Neuron (in vitro differentiated cells): ENCODE measurements at regions not wholly inside any gene's neighbourhood (a gene's known extent, or its start where the extent isn't known, plus 50 kb on each side); places are given as distances from the start of the nearest gene placed in this dataset.

Experiments
- H2AFZ ChIP-seq: one replicate; pipeline ENCODE4 v1.6.1; 2013; ENCODE audit warnings: low read depth, mild to moderate bottlenecking, inconsistent platforms, low read length, moderate library complexity
- H3K27me3 ChIP-seq: one replicate; pipeline ENCODE4 v1.6.1; 2013; ENCODE audit warnings: low read length; ENCODE audit not compliant: insufficient read depth
- H3K36me3 ChIP-seq: one replicate; pipeline ENCODE4 v1.6.1; 2013; ENCODE audit warnings: low read length; ENCODE audit not compliant: insufficient read depth
- H3K4me1 ChIP-seq: one replicate; pipeline ENCODE4 v1.6.1; 2013; ENCODE audit warnings: low read length; ENCODE audit not compliant: insufficient read depth
- H3K4me3 ChIP-seq: 2 replicates; pipeline ENCODE4 v1.5.1; 2013; ENCODE audit warnings: mild to moderate bottlenecking, low read length, moderate library complexity
- H3K9me3 ChIP-seq: one replicate; pipeline ENCODE4 v1.6.1; 2013; ENCODE audit warnings: low read length

DNA sequence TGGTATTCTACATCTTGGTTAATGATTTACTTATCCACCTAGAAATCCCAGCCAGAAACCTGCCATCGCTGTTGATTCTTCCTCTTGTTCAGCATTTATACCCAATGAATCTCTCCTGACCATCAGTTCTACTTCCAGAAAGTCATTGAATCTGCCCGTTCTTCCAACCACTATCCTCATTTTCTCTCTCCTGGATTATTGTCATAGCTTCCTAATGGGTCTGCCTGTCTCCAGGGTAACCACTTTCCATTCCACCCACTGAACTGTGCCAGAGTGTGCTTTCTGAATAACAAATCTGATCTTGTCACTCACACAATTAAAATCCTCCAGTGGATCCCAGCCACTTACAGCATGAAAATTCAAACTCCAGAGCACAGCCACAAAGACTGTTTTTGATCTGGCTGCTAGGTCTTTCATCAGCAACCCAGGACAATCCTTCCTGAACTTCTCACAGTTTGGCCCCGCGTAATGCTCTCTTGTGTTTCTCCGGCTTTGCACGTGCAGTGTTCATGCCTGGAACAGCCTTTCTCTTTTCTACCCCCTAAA, 330.6 kb downstream of the SPRY2 start:
- H2AFZ ChIP-seq, result peak overlapping the region; percentile 6
- no peaks in the 10 kb centered on the region for H3K27me3 ChIP-seq
- H3K4me3 ChIP-seq, result peak overlapping the region; percentile 28
- peaks cover 28% of the 10 kb centered on the region for H3K4me1 ChIP-seq
- no peaks in the 10 kb centered on the region for H3K36me3 ChIP-seq
- peaks cover 3% of the 10 kb centered on the region for H3K9me3 ChIP-seq

DNA sequence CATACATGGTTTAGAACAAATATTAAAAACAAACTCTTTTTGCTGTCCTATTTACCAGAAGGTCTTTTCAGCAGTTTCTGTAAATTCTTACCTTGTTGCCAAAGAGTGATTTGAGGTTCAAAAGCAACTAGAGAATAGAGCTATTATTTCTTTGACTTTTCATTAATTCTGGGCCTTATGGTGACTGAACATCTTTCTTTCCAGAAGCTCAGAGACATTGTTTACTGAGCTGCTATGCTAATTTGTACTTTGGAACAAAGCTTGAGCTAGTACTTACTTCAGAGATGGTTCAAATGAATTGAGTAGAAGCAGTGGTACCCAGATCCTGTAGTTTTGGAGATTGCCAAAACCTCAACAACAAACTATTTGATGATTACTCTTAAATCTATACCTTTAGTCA, 331.2 kb downstream of the SPRY2 start:
- H3K4me3 ChIP-seq, result no peak overlapping the region
- no peaks in the 10 kb centered on the region for H3K36me3 ChIP-seq
- no peaks in the 10 kb centered on the region for H3K9me3 ChIP-seq
- peaks cover 28% of the 10 kb centered on the region for H3K4me1 ChIP-seq
- H2AFZ ChIP-seq, result peak overlapping the region; percentile 6
- no peaks in the 10 kb centered on the region for H3K27me3 ChIP-seq

- no peaks in the 10 kb centered on the region for H3K9me3 ChIP-seq
- H3K4me1 ChIP-seq, result peaks cover 27% of the 10 kb centered on the region
- H3K27me3 ChIP-seq, result no peaks in the 10 kb centered on the region
- no peaks in the 10 kb centered on the region for H3K36me3 ChIP-seq
- H3K4me3 ChIP-seq, result no peak overlapping the region
- H2AFZ ChIP-seq, result no peak overlapping the region
Measured at GRCh38 chr13:80006940-80007339, 334.0 kb downstream of the SPRY2 start.

DNA sequence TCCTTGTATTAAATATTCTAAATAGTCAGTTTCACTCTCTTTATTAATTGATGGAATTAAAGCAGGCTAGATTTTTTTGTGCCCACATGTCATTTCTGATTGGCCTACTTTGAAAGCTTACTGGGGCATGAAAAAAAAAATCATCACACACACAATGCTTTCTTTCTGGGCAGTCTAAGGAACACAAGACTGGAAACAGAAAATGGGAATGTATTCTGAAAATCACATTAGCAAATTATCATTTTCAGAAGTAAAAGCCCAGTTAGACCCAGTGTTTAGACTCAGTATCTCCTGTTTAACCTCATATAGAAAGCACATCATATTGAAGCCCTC, 339.4 kb downstream of the SPRY2 start:
- Histone ChIP-seq H3K27me3 (no peaks in the 10 kb centered on the region), H3K9me3 (no peaks in the 10 kb centered on the region), H3K4me3 (no peak overlapping the region), H3K36me3 (no peaks in the 10 kb centered on the region), H3K4me1 (peaks cover 3% of the 10 kb centered on the region), H2AFZ (no peak overlapping the region)

DNA sequence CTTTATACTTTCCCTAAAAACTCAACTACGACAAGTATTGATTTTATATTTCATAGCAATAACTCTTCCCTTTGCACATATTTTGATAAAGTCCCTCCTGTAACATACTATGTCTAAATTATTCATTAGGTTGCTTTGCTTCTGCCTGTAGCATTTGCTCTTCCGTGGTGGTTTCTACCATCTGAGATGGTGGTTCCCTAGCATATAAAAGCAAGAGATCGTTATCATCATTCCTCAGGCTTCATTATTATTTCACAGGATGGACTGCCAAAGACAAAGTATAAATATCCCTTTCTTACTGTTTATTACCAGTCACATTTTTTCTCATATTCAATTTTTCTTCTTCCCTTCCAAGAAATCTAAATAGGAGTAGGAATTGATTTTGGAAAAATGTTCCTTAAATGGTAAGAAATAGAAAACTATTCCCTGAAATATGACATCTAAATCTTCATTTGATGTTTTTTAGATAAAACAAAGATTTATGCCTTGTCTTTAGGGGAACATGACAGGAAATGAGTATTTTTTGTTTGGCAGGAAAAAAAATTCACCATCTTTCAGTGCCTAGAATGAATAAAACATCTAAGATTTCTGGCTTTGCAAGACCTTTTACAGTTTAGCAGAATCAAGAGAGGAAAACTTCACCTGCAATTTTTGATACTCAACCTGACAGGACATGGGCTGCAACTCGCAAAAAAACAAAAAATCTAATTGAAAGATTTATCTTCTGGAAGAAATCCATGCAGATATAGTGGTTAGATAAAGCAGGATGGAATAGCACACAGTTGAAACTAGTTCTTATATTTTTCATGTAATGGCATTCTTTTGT, 340.0 kb downstream of the SPRY2 start:
- Histone ChIP-seq H3K4me1 (peaks cover 3% of the 10 kb centered on the region), H3K9me3 (no peaks in the 10 kb centered on the region), H3K27me3 (no peaks in the 10 kb centered on the region), H3K4me3 (no peak overlapping the region), H3K36me3 (no peaks in the 10 kb centered on the region), H2AFZ (no peak overlapping the region)

GRCh38 chr13:79999601-80000000, 341.3 kb downstream of the SPRY2 start:
- H3K4me3 ChIP-seq, result no peak overlapping the region
- no peak overlapping the region for H2AFZ ChIP-seq
- H3K36me3 ChIP-seq, result no peaks in the 10 kb centered on the region
- no peaks in the 10 kb centered on the region for H3K27me3 ChIP-seq
- no peaks in the 10 kb centered on the region for H3K9me3 ChIP-seq
- peaks cover 3% of the 10 kb centered on the region for H3K4me1 ChIP-seq

DNA sequence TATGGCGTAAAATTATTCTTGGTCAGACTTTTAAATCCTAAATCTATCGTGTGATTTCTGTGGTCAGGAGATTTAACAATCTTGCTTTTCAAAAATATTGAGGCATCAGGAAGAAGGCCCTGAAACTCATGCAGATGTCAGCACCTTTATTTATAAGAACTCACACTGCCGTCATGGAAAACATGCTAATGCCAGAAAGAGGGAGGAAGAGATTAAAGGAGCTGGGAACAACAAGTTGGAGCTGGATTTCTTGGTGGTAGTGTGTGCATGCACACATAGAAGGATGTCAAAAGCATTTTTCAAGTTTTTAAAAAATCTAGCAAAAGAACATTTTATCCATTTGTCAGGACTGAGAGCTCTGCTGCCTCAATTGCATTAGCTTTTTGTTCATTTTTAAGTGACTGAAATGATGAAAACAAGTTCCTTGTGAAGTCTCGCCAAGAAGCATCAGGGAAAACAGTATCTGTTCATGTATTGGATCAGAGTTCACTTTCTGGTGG, 342.5 kb downstream of the SPRY2 start:
- Histone ChIP-seq H3K4me3 (no peak overlapping the region), H3K27me3 (no peaks in the 10 kb centered on the region), H3K4me1 (peaks cover 3% of the 10 kb centered on the region), H2AFZ (no peak overlapping the region), H3K36me3 (no peaks in the 10 kb centered on the region), H3K9me3 (no peaks in the 10 kb centered on the region)

DNA sequence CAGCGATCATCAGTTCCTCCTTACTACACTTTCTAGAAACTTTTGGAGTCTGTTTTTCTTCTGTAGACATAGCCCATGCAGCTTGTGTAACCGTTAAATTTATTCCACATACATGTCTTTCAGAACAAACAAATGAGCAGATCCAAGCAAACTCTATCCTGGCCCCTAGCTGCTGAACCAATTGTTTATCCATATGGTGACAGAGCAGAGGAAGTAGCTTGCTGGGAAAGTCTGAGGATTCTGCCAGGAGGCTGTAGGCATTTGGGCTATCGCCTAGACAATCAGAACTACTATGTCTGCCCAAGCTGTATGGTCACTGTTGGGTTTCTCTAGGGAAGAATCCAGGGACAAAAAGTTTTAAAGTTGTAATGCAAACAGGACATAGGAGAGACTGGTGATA, 343.7 kb downstream of the SPRY2 start:
- Histone ChIP-seq H3K9me3 (no peaks in the 10 kb centered on the region), H3K4me3 (no peak overlapping the region), H3K27me3 (no peaks in the 10 kb centered on the region), H2AFZ (no peak overlapping the region), H3K4me1 (peaks cover 3% of the 10 kb centered on the region), H3K36me3 (no peaks in the 10 kb centered on the region)

DNA sequence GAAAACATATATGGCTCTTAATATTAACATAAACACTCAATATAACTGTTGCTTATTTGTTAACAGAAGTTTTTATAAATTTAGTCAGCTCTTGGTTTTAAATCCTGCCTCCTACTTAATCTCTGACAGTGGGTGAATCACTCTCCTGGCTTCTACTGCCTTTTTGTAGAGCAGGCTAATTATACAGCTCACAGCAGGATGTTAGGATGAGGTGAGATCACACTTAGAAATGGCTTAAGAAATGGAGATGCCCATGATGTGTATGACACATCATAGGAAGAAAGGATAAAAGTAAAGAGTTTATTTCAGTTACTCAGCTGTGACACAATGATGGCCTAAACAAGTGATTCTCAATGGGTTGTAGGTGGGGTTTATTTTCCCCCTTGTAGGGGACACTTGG, 345.6 kb downstream of the SPRY2 start:
- no peaks in the 10 kb centered on the region for H3K36me3 ChIP-seq
- H3K9me3 ChIP-seq, result no peaks in the 10 kb centered on the region
- H3K4me3 ChIP-seq, result no peak overlapping the region
- no peaks in the 10 kb centered on the region for H3K27me3 ChIP-seq
- no peak overlapping the region for H2AFZ ChIP-seq
- no peaks in the 10 kb centered on the region for H3K4me1 ChIP-seq

DNA sequence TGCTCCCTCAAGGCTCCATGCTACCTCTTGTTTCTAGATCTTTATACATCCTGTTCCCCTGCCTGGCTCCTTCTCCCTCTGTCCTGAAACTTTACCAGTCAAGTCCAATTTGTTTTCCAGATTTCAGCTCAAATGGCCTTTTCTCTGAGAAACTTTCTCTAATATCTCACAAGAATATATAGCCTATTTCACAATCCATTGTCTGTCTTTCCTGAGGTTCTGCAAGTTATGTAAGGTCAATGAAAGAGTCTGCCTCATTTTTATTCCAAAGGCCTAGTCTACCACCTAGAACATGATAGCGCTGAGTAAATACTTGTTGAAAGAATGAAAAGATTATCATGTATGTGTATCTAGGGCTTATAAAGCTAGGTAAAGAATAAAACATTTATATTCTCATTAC, 348.8 kb downstream of the SPRY2 start:
- H3K27me3 ChIP-seq, result no peaks in the 10 kb centered on the region
- H3K9me3 ChIP-seq, result peaks cover 2% of the 10 kb centered on the region
- no peak overlapping the region for H3K4me3 ChIP-seq
- H3K36me3 ChIP-seq, result no peaks in the 10 kb centered on the region
- no peak overlapping the region for H2AFZ ChIP-seq
- H3K4me1 ChIP-seq, result no peaks in the 10 kb centered on the region

DNA sequence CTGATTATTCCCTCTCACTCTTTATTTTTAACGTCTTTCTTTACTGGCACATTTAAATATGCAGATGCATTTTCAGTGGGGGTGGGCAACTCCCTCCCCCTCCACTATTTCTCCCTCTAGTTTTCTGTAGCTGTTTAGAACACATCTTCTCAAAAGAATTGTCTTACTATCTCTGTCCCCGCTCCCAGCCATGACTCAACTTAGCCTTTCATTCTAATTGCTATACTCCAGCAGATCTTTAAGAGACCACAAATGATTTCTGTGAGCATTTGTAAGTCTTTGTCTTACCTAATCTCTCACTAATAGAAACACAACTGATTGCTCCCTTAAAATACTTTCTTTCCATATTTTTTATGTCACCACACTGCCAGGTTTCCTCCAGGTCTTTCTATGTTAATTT, 350.9 kb downstream of the SPRY2 start:
- Histone ChIP-seq H3K9me3 (peaks cover 2% of the 10 kb centered on the region), H3K4me3 (no peak overlapping the region), H3K36me3 (no peaks in the 10 kb centered on the region), H3K27me3 (no peaks in the 10 kb centered on the region), H3K4me1 (no peaks in the 10 kb centered on the region), H2AFZ (no peak overlapping the region)

DNA sequence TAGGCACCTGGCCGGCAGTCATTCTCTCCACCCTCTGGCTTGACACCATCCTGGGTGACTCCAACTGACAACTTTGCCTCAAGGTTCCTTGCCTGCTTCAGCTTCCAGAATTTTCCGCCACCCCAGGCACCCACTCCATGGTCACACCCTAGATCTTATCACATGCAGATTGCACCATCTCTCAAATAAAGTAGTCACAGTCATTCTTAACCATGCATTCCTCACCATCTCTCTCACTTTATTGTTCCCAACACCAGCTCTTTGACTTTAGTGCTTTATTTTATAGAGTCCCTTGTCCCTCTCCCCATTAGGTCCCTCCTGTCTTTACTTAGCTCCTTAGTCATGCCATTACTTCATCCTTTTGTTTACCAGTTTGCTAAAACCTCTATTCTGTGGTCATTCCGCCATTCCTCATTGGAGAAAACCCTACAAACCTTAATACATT, 351.7 kb downstream of the SPRY2 start:
- H3K9me3 ChIP-seq, result peaks cover 2% of the 10 kb centered on the region
- no peak overlapping the region for H3K4me3 ChIP-seq
- H3K36me3 ChIP-seq, result no peaks in the 10 kb centered on the region
- no peaks in the 10 kb centered on the region for H3K27me3 ChIP-seq
- H2AFZ ChIP-seq, result no peak overlapping the region
- no peaks in the 10 kb centered on the region for H3K4me1 ChIP-seq

DNA sequence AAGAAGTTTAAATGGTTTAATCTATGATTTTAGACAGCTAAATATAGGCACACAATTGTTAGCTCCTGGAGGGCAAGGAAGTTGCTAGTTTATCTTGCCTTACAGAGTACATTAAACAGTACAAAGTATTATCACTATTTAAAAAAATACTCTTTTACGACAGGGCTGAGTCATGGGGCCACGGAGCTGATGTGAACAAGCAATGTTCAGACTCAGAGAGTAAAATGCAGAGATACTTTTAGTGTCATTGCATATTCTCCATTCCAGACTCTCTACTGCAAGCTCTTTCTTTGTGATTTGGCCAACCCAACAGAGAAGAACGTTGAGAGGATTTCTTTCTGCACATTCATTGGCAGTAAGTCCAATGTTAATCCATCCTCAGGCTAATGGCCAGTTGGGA, 352.4 kb downstream of the SPRY2 start:
- no peak overlapping the region for H2AFZ ChIP-seq
- H3K9me3 ChIP-seq, result peaks cover 2% of the 10 kb centered on the region
- H3K27me3 ChIP-seq, result no peaks in the 10 kb centered on the region
- no peaks in the 10 kb centered on the region for H3K36me3 ChIP-seq
- H3K4me3 ChIP-seq, result no peak overlapping the region
- no peaks in the 10 kb centered on the region for H3K4me1 ChIP-seq

- Histone ChIP-seq H3K9me3 (peaks cover 2% of the 10 kb centered on the region), H3K4me3 (no peak overlapping the region), H3K27me3 (no peaks in the 10 kb centered on the region), H3K36me3 (no peaks in the 10 kb centered on the region), H2AFZ (no peak overlapping the region), H3K4me1 (no peaks in the 10 kb centered on the region)
Measured at GRCh38 chr13:79987761-79988160, 353.2 kb downstream of the SPRY2 start.
